ENCODE measurements at regions not wholly inside any gene's neighbourhood (a gene's known extent, or its start where the extent isn't known, plus 50 kb on each side); places are given as distances from the start of the nearest gene placed in this dataset.

DNA sequence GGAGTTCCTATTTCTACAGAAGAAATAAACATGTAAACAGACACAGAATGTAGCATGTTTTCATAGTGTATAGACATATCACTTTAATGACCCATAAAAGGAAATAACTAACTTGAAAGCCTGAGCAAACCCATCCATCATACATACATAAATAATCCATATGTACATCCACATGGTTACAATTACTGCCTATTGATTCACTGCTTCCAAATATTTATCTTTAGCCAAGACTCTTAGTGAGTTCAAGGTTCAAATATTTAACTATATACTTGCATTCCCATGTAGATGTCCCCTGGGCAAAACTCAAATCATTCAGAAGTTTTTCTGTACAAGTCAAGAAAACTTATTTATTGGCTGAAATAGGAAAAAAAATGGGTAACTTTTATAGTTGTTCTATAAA, 95.4 kb downstream of the CCER1 start:
- H3K27ac ChIP-seq, result no peak overlapping the region
- no peak for DNase-seq
- H3K27me3 ChIP-seq, result no peaks in the 10 kb centered on the region
- peaks cover 0 to 30% (median 13%) of the 10 kb centered on the region in 4 donors for H3K4me1 ChIP-seq
- no peaks in the 10 kb centered on the region for H3K36me3 ChIP-seq
- no peak overlapping the region for H3K4me3 ChIP-seq
- intact Hi-C loops (cut with DNase I), result loop anchor here (10.0 kb wide), 1 partner anchor 1155 kb away; the partner anchor contains the start of gene ATP2B1
- no peak for TF ChIP-seq EP300 (IDR thresholded peaks at IDR 0.05)
- no peak for TF ChIP-seq POLR2AphosphoS5 (IDR thresholded peaks at IDR 0.05)
- TF ChIP-seq, protein P1, sequence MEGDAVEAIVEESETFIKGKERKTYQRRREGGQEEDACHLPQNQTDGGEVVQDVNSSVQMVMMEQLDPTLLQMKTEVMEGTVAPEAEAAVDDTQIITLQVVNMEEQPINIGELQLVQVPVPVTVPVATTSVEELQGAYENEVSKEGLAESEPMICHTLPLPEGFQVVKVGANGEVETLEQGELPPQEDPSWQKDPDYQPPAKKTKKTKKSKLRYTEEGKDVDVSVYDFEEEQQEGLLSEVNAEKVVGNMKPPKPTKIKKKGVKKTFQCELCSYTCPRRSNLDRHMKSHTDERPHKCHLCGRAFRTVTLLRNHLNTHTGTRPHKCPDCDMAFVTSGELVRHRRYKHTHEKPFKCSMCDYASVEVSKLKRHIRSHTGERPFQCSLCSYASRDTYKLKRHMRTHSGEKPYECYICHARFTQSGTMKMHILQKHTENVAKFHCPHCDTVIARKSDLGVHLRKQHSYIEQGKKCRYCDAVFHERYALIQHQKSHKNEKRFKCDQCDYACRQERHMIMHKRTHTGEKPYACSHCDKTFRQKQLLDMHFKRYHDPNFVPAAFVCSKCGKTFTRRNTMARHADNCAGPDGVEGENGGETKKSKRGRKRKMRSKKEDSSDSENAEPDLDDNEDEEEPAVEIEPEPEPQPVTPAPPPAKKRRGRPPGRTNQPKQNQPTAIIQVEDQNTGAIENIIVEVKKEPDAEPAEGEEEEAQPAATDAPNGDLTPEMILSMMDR (IDR thresholded peaks at IDR 0.05), result no peak
- no peak for TF ChIP-seq POLR2A (IDR thresholded peaks at IDR 0.05)
- H3K9me3 ChIP-seq, result no peaks in the 10 kb centered on the region

DNA sequence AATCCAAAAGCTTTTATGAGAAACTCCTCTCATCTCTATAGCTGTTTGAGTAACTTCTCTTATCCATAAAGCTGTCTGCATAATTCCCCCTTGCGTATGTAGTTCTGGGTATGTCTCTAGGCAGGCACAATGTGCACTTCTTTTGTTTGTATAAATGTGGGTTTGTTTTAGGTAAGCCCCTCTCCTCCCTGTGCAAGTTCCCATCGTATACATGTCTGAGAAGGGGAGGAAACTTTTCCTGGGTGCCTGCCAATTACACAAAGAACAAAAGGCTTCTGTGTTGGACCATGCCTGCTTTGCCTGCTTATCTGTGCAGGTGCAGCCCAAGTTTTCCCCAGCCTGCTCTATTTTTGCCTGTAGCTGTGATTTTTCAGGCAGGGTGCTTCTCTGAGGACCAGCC, 96.7 kb downstream of the CCER1 start:
- TF ChIP-seq POLR2AphosphoS5 (IDR thresholded peaks at IDR 0.05) (no peak), EP300 (IDR thresholded peaks at IDR 0.05) (no peak), POLR2A (IDR thresholded peaks at IDR 0.05) (no peak)
- TF ChIP-seq, protein P1 (IDR thresholded peaks at IDR 0.05), result no peak
- DNase-seq, result no peak
- Histone ChIP-seq H3K36me3 (no peaks in the 10 kb centered on the region), H3K4me1 (peaks cover 0 to 43% (median 22%) of the 10 kb centered on the region in 4 donors), H3K9me3 (no peaks in the 10 kb centered on the region), H3K27me3 (no peaks in the 10 kb centered on the region), H3K4me3 (no peak overlapping the region), H3K27ac (peak overlapping the region in 2 of 4 donors; percentile 47)
- intact Hi-C loops (cut with DNase I), result loop anchor here (10.0 kb wide), 1 partner anchor 1153 kb away; the partner anchor contains the start of gene ATP2B1
- 7 to 33% methylated on average over 2 of the region's 2 CpGs for WGBS, 2 donors

DNA sequence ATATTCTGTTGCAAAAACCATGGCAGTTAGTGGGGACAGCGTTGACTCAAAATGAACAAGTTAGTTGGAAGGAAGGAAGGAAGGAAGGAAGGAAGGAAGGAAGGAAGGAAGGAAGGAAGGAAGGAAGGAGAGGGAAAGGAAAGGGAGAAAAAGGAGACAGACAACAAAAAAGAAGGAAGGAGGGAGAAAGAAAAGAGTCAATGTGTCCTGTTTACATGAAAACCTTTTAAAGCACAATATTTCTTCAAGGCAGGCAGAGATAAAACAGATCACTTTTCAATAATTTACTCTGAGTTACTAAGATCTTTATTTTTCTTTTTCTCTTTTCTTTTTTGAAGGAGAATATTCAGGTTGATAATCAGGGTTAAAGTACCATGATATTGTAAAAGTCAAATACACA, 99.4 kb downstream of the CCER1 start:
- WGBS, 2 donors, result 69 to 91% methylated on average over 1 of the region's 1 CpG
- DNase-seq, result no peak
- TF ChIP-seq POLR2AphosphoS5 (IDR thresholded peaks at IDR 0.05) (no peak), POLR2A (IDR thresholded peaks at IDR 0.05) (no peak), EP300 (IDR thresholded peaks at IDR 0.05) (no peak)
- TF ChIP-seq, protein P1 (IDR thresholded peaks at IDR 0.05), result no peak
- Histone ChIP-seq H3K36me3 (no peaks in the 10 kb centered on the region), H3K4me1 (peaks cover 0 to 45% (median 24%) of the 10 kb centered on the region in 4 donors), H3K9me3 (no peaks in the 10 kb centered on the region), H3K27me3 (no peaks in the 10 kb centered on the region), H3K27ac (no peak overlapping the region), H3K4me3 (no peak overlapping the region)
- intact Hi-C loops (cut with DNase I), result loop anchor here (10.0 kb wide), 1 partner anchor 1151 kb away; the partner anchor contains the start of gene ATP2B1

DNA sequence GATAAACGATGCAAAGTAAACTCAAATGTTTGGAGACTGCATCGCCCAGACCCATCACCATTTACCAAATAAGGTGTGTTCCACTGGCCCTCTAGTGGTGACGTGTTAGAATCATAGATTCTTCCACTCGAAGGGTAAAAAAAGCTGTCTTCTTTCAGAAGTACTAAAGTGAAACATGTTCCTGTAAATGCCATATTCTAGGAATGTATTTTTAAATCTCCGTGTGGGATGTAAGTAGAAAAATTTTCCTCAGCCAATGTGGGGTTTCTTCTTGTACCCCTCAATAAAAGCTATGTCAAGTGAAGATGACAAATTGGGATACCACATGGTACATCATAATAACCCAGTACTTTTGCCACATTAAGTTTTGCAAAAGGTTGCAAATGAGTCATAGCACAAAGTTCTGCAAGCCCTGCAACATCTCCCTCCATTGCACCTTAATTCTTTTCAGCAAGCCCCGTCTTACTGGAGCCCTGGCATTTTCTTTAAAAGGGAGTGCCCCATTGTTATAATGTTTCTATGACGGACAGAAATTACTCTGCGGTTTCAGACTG, 100.8 kb downstream of the CCER1 start:
- no peak overlapping the region for H3K4me3 ChIP-seq
- peak overlapping the region in 3 of 4 donors; percentile 3 to 46 (median 38) for H3K27ac ChIP-seq
- whole genome bisulfite sequencing, 2 donors, result 10 to 29% methylated on average over 8 of the region's 8 CpGs
- no peaks in the 10 kb centered on the region for H3K9me3 ChIP-seq
- peaks cover 0 to 44% (median 24%) of the 10 kb centered on the region in 4 donors for H3K4me1 ChIP-seq
- intact Hi-C loops (cut with DNase I), result loop anchor here (10.0 kb wide), 1 partner anchor 1149 kb away; the partner anchor contains the start of gene ATP2B1
- H3K27me3 ChIP-seq, result no peaks in the 10 kb centered on the region
- TF ChIP-seq POLR2A (IDR thresholded peaks at IDR 0.05), result no peak
- TF ChIP-seq POLR2AphosphoS5 (IDR thresholded peaks at IDR 0.05), result no peak
- TF ChIP-seq, protein P1 (IDR thresholded peaks at IDR 0.05), result peak; percentile 28 to 64 (median 51)
- no peaks in the 10 kb centered on the region for H3K36me3 ChIP-seq
- no peak for DNase-seq

Measured in sigmoid colon (tissue), 6 donors.